Astrocyte of the cerebellum (primary cell): ENCODE measurements at regions not wholly inside any gene's neighbourhood (a gene's known extent, or its start where the extent isn't known, plus 50 kb on each side); places are given as distances from the start of the nearest gene placed in this dataset.

Experiments used
- DNase-seq: peaks from one replicate; pipeline ENCODE4 v3.0.0-alpha.2; 2011; ENCODE audit warnings: low read depth
- H3K4me3 ChIP-seq: 2 replicates; pipeline ENCODE4 v1.5.1; 2011; ENCODE audit warnings: mild to moderate bottlenecking, low read depth, low read length, moderate library complexity
- CTCF ChIP-seq: IDR thresholded peaks from 2 replicates; pipeline ENCODE4 v1.5.1; 2012; ENCODE audit warnings: low read length, low read depth, moderate library complexity, mild to moderate bottlenecking; ENCODE audit errors: missing control alignments
- in situ Hi-C: cut with HindIII; loops from 2 replicates; pipeline ENCODE4 v1.10.0; 2017; ENCODE audit warnings: low sequenced_read_pairs

- in situ Hi-C loops = no loop called here
- H3K4me3 ChIP-seq = no peak overlapping the region
- DNase-seq = no peak
- TF ChIP-seq CTCF = no peak
Measured at GRCh38 chr14:37695866-37696265, 100.4 kb downstream of the TTC6 start.

DNA sequence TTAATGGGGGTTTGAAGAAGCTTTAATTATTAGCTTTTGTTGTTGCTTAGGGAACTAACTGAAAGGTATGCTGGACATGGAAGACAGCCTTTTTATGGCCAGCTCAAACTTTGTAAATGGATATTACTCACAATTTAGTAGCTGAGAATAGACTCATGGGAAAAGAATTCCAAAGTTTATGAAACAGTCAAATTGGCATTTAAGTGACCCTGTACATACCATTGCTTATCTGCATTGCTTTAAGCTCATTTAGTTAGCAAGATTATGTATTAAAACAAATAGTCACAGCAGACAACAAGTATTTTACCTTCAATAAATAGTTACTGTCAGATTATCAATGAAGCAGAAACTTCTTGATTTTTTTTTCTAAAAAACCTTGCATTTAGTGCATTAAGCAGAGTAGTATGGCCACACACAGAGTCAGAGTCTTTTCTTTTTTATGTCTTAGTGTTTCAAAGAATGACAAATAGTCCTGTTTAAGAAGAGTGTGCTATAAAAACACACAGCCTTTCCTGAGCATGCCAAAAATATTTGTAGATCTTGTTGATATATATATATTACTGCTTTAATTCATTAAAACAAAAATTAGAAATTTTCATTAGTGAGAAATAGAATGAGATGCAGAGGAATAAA, 102.2 kb downstream of the TTC6 start:
- peak; percentile 18 for DNase-seq
- no peak overlapping the region for H3K4me3 ChIP-seq
- in situ Hi-C loops = no loop called here
- no peak for TF ChIP-seq CTCF

DNA sequence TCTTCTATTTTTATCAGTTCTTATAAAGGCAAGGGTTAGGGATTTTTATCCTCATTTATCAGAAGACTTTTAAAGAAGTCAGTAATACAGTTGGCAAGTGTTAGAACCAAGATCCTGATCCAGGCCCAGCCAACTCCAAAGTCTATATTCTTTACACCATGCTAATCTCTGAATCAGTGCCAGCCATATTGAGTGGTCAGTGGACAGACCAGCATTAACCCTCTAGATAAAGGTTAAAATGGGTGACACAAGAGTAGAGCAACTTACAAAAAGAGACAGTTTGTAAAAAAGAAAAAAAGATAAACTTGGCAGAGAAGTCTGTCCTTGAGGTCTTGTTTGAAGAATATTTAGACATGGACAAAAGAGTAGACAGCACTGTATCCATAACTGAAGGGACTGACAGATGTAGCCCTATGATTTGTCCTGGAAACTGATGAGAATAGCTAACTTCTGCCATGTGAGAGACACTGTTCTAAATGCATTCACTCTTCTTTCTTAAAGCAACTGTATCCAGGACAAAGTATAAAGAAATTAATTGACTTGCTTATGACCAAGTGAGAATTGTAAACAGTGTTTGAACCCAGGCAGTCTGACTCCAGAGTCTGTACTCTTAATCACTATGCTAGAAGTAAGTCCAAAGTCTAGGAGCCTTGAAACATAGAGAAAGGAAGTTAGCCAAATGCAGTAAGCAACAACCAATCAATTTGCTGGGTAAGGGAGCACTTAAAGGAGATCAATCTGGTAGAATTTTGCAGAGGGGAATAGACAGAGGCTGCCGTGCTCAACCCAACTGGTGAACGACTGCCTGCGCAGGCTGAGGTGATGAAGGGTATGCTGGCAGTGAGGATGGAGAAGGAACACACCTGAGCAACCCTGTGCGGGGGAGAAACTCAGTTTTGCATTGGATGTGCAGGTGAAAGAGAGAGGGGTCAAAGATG, 103.7 kb downstream of the TTC6 start:
- DNase-seq = no peak
- TF ChIP-seq CTCF = no peak
- no peak overlapping the region for H3K4me3 ChIP-seq
- in situ Hi-C loops = no loop called here

DNA sequence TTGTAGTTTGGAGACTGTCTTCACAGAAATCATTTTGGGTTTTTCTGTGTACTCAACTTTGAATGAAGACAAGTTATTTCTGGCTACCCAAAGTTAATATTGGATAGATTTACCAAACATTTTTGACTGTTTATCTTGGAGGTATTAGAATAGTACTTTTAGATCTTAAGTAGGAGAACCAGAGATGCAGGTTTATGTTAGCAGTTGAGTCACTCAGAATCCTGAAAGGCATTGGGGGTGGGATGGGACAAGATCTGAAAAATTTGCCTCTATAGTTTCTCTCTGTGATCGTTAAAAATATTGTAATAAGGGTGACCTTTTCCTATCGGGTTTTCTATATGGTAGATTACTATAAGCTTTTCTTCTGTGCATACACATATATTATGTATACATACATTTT, 112.3 kb downstream of the TTC6 start:
- no peak for DNase-seq
- TF ChIP-seq CTCF = no peak
- H3K4me3 ChIP-seq = no peak overlapping the region
- in situ Hi-C loops = loop anchor here (25.0 kb wide), 1 partner anchor 180 kb away; no protein-coding TSS in a partner anchor

DNA sequence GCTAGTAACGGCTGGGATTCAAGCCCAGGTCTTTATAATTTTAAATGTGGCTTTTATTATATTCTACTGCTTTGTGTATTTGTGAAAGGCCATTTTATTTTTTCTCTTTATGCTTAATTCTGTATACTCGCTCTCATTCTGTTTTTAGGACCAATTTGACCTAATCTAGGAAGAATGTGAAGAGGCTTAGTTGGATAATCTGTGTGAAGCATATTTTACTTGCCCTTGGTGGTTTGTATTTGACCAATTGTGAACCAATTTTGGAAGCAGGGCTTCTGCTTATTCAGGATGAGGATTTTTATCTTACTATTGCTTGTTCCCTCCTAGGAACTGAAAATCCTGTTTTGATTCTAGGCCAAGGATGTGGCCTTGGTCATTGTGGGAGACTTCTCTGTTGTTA, 113.1 kb downstream of the TTC6 start:
- no peak overlapping the region for H3K4me3 ChIP-seq
- no peak for TF ChIP-seq CTCF
- in situ Hi-C loops = loop anchor here (25.0 kb wide), 1 partner anchor 179 kb away; no protein-coding TSS in a partner anchor
- DNase-seq = no peak

- H3K4me3 ChIP-seq = no peak overlapping the region
- peak; percentile 22 for DNase-seq
- TF ChIP-seq CTCF = peak; percentile 27
- in situ Hi-C loops = loop anchor here (25.0 kb wide), 1 partner anchor 178 kb away; no protein-coding TSS in a partner anchor
Measured at GRCh38 chr14:37709419-37710195, 114.2 kb downstream of the TTC6 start.
